Smooth muscle cell (in vitro differentiated cells): ENCODE measurements at regions not wholly inside any gene's neighbourhood (a gene's known extent, or its start where the extent isn't known, plus 50 kb on each side); places are given as distances from the start of the nearest gene placed in this dataset.
"Not testable (repeated sequence)": the region's sequence is repeated elsewhere in the genome, so short reads cannot be mapped to it uniquely, and the experiment has no call there.

Experiments
- DNase-seq: peaks from one replicate; lab custom pipeline; 2025; ENCODE audit not compliant: unreplicated experiment; lab: John Stamatoyannopoulos, UW
- H2AFZ ChIP-seq: fragments of 200-600 bp; sonication (generic); 2 replicates; pipeline ENCODE4 v1.6.0; 2016; ENCODE audit warnings: antibody characterized with exemption, low read depth, mild to moderate bottlenecking
- H3F3A ChIP-seq: fragments of 200-600 bp; sonication (generic); 2 replicates; pipeline ENCODE4 v1.6.0; 2017; ENCODE audit warnings: antibody characterized with exemption, low read depth
- H3K27ac ChIP-seq: fragments of 200-600 bp; sonication (generic); 2 replicates; pipeline ENCODE4 v1.5.1; 2016; ENCODE audit warnings: low read depth, mild to moderate bottlenecking
- H3K27me3 ChIP-seq: fragments of 200-600 bp; sonication (generic); 2 replicates; pipeline ENCODE4 v1.6.1; 2016; ENCODE audit warnings: low read depth, mild to moderate bottlenecking
- H3K36me3 ChIP-seq: fragments of 200-600 bp; sonication (generic); 2 replicates; pipeline ENCODE4 v1.5.1; 2016; ENCODE audit warnings: low read depth
- H3K4me1 ChIP-seq: fragments of 200-600 bp; sonication (generic); 2 replicates; pipeline ENCODE4 v1.5.1; 2016; ENCODE audit warnings: low read depth
- H3K4me2 ChIP-seq: fragments of 200-600 bp; sonication (generic); 2 replicates; pipeline ENCODE4 v1.6.0; 2016; ENCODE audit warnings: mild to moderate bottlenecking
- H3K4me3 ChIP-seq: fragments of 200-600 bp; sonication (generic); 2 replicates; pipeline ENCODE4 v1.5.1; 2016; ENCODE audit warnings: mild to moderate bottlenecking
- H3K79me2 ChIP-seq: fragments of 200-600 bp; sonication (generic); 2 replicates; pipeline ENCODE4 v1.6.0; 2016; ENCODE audit warnings: low read depth, mild to moderate bottlenecking
- H3K9ac ChIP-seq: fragments of 200-600 bp; sonication (generic); 2 replicates; pipeline ENCODE4 v1.6.0; 2016; ENCODE audit warnings: low read depth
- H3K9me3 ChIP-seq: fragments of 200-600 bp; sonication (generic); replicated peaks from 2 replicates; pipeline ENCODE4 v1.5.1; 2016; ENCODE audit warnings: low read depth
- H4K20me1 ChIP-seq: fragments of 200-600 bp; sonication (generic); 2 replicates; pipeline ENCODE4 v1.6.0; 2016; ENCODE audit warnings: low read depth
- CTCF ChIP-seq: fragments of 200-600 bp; sonication (generic); IDR thresholded peaks from 2 replicates; pipeline ENCODE4 v1.5.1; 2017; ENCODE audit warnings: borderline replicate concordance, mild to moderate bottlenecking, antibody characterized with exemption; ENCODE audit not compliant: insufficient read depth, poor library complexity, severe bottlenecking
- WGBS: methylation state at CpG from one replicate; pipeline ENCODE4 v1.1.7; 2016; ENCODE audit warnings: low lambda C conversion rate; 5-methylcytosine and 5-hydroxymethylcytosine counted together

GRCh38 chr12:112684742-112685141 lies 106.8 kb upstream of the RPH3A start:
- TF ChIP-seq CTCF: no peak
- H4K20me1 ChIP-seq: no peaks in the 10 kb centered on the region
- no peak overlapping the region for H2AFZ ChIP-seq
- no peaks in the 10 kb centered on the region for H3F3A ChIP-seq
- no peak overlapping the region for H3K9ac ChIP-seq
- no peaks in the 10 kb centered on the region for H3K79me2 ChIP-seq
- 74% methylated on average over 2 of the region's 2 CpGs for WGBS
- no peaks in the 10 kb centered on the region for H3K36me3 ChIP-seq
- no peaks in the 10 kb centered on the region for H3K9me3 ChIP-seq
- DNase-seq: no peak
- peaks cover 13% of the 10 kb centered on the region for H3K27me3 ChIP-seq
- no peak overlapping the region for H3K27ac ChIP-seq
- no peak overlapping the region for H3K4me2 ChIP-seq
- H3K4me3 ChIP-seq: no peak overlapping the region
- no peaks in the 10 kb centered on the region for H3K4me1 ChIP-seq

- 74% methylated on average over 2 of the region's 2 CpGs for WGBS
- peaks cover 13% of the 10 kb centered on the region for H3K27me3 ChIP-seq
- no peak for TF ChIP-seq CTCF
These were observed 106.2 kb upstream of the RPH3A start for GRCh38 chr12:112685321-112685720.

GRCh38 chr12:112686373-112686772 lies 105.2 kb upstream of the RPH3A start:
- Histone ChIP-seq H3K9ac (no peak overlapping the region), H3K79me2 (no peaks in the 10 kb centered on the region), H3K27me3 (peaks cover 3% of the 10 kb centered on the region), H3K36me3 (no peaks in the 10 kb centered on the region), H3K27ac (no peak overlapping the region), H3F3A (no peaks in the 10 kb centered on the region), H3K4me1 (no peaks in the 10 kb centered on the region), H3K4me2 (no peak overlapping the region), H3K4me3 (no peak overlapping the region), H3K9me3 (no peaks in the 10 kb centered on the region), H4K20me1 (no peaks in the 10 kb centered on the region), H2AFZ (no peak overlapping the region)
- TF ChIP-seq CTCF: no peak
- no peak for DNase-seq
- 74% methylated on average over 2 of the region's 2 CpGs for WGBS

More at GRCh38 chr12:112685321-112685720, 106.2 kb upstream of the RPH3A start:
- Histone ChIP-seq H3K4me1 (no peaks in the 10 kb centered on the region), H3K4me2 (no peak overlapping the region), H3F3A (no peaks in the 10 kb centered on the region), H4K20me1 (no peaks in the 10 kb centered on the region), H3K36me3 (no peaks in the 10 kb centered on the region), H3K9ac (no peak overlapping the region), H3K79me2 (no peaks in the 10 kb centered on the region), H3K9me3 (no peaks in the 10 kb centered on the region), H3K27ac (no peak overlapping the region), H3K4me3 (no peak overlapping the region), H2AFZ (no peak overlapping the region)
- DNase-seq: no peak

DNA sequence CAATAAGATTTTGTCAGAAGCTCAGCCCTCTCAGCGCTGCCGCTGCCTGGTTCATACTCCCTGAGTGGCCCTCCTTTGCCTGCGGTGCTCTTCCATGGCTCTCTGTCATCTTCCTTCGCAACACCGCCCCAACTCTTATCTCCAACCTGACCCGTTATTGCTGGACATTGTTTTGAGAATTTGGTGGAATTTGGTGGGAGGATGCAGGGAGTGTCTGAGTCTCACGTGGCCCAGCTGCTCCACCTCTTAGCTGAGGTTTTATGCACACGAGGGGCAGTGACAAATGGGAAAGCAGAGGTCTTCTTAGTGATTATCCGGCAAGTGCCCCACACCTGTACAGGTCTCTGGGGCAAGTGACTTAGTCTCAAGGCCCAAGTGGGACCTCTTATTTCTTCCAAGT lies 97.5 kb upstream of the RPH3A start:
- 86% methylated on average over 9 of the region's 9 CpGs for WGBS

GRCh38 chr12:112697441-112697840 lies 94.1 kb upstream of the RPH3A start:
- DNase-seq, H3K4me2 ChIP-seq, H3K27ac ChIP-seq, H4K20me1 ChIP-seq, H3K4me1 ChIP-seq, H3K9me3 ChIP-seq, H3K36me3 ChIP-seq, H3K9ac ChIP-seq, H3K4me3 ChIP-seq, H3K79me2 ChIP-seq, H3F3A ChIP-seq, H2AFZ ChIP-seq: not testable (repeated sequence)
- peaks cover 14% of the 10 kb centered on the region for H3K27me3 ChIP-seq
- WGBS: 82% methylated on average over 7 of the region's 7 CpGs

More for the DNA sequence above, 97.5 kb upstream of the RPH3A start:
- no peak overlapping the region for H3K4me3 ChIP-seq
- H3K9me3 ChIP-seq: no peaks in the 10 kb centered on the region
- H3K9ac ChIP-seq: no peak overlapping the region
- TF ChIP-seq CTCF: no peak
- H4K20me1 ChIP-seq: no peaks in the 10 kb centered on the region
- no peak overlapping the region for H2AFZ ChIP-seq
- no peak for DNase-seq
- peaks cover 3% of the 10 kb centered on the region for H3K27me3 ChIP-seq
- H3K79me2 ChIP-seq: no peaks in the 10 kb centered on the region
- no peak overlapping the region for H3K4me2 ChIP-seq
- no peaks in the 10 kb centered on the region for H3K4me1 ChIP-seq
- H3K36me3 ChIP-seq: no peaks in the 10 kb centered on the region
- no peaks in the 10 kb centered on the region for H3F3A ChIP-seq
- no peak overlapping the region for H3K27ac ChIP-seq
